ENCODE measurements at regions not wholly inside any gene's neighbourhood (a gene's known extent, or its start where the extent isn't known, plus 50 kb on each side); places are given as distances from the start of the nearest gene placed in this dataset.
A peak's percentile ranks its signal among the peaks of the same experiment; 100 is the strongest.

- TF ChIP-seq ZNF589 (CRISPR knock-in tag; conservative IDR thresholded peaks at IDR 0.05) = no peak
- TF ChIP-seq SKI (IDR thresholded peaks at IDR 0.05; ENCODE audit: partially characterized antibody) = no peak
- no peak for TF ChIP-seq CREB1 (IDR thresholded peaks at IDR 0.05)
- TF ChIP-seq CREB1 (CRISPR knock-in tag; IDR thresholded peaks at IDR 0.05) = peak; percentile 59; the same call in 1 of the 2 replicates
- no peak for TF ChIP-seq BATF2 (CRISPR knock-in tag; IDR thresholded peaks at IDR 0.05)
- TF ChIP-seq ZNF878 (CRISPR knock-in tag; IDR thresholded peaks at IDR 0.05) = no peak
- TF ChIP-seq JUND (CRISPR knock-in tag; IDR thresholded peaks at IDR 0.05) = 0 out of 2 replicates have a peak, but pooled peaks have one; percentile 18
- peak; percentile 43; the same call in 1 of the 2 replicates for TF ChIP-seq ZGPAT (CRISPR knock-in tag; IDR thresholded peaks at IDR 0.05)
- TF ChIP-seq HNRNPL (IDR thresholded peaks at IDR 0.05; ENCODE audit: low read depth, low read length) = peak; percentile 84; the same call in 1 of the 2 replicates
- TF ChIP-seq ARID3A (IDR thresholded peaks at IDR 0.05; ENCODE audit: low read depth, low read length) = no peak
- no peak for TF ChIP-seq ZNF747 (CRISPR knock-in tag; IDR thresholded peaks at IDR 0.05; ENCODE audit: borderline replicate concordance)
- TF ChIP-seq HNF4A (CRISPR knock-in tag; IDR thresholded peaks at IDR 0.05) = peak; percentile 71
- peak; percentile 57; the same call in 1 of the 2 replicates for TF ChIP-seq NCOR1 (IDR thresholded peaks at IDR 0.05; ENCODE audit: borderline replicate concordance, low read length)
- TF ChIP-seq SNAPC2 (CRISPR knock-in tag; IDR thresholded peaks at IDR 0.05) = no peak
- peak; percentile 65 for TF ChIP-seq FOXA3 (CRISPR knock-in tag; IDR thresholded peaks at IDR 0.05)
- TF ChIP-seq KLF9 (CRISPR knock-in tag; IDR thresholded peaks at IDR 0.05; ENCODE audit: low read depth) = no peak
- TF ChIP-seq ZBTB7B (CRISPR knock-in tag; IDR thresholded peaks at IDR 0.05) = 0 out of 2 replicates have a peak, but pooled peaks have one; percentile 64
- TF ChIP-seq GATAD2A (CRISPR knock-in tag; IDR thresholded peaks at IDR 0.05) = peak; percentile 66
- TF ChIP-seq IRF1 (CRISPR knock-in tag; IDR thresholded peaks at IDR 0.05; ENCODE audit: low read depth) = no peak
- TF ChIP-seq THYN1 (CRISPR knock-in tag; IDR thresholded peaks at IDR 0.05; ENCODE audit: borderline replicate concordance, low read depth) = no peak
- no peak for TF ChIP-seq NR0B2 (CRISPR knock-in tag; IDR thresholded peaks at IDR 0.05)
- peak; percentile 46; the same call in 1 of the 2 replicates for TF ChIP-seq SKIL (CRISPR knock-in tag; IDR thresholded peaks at IDR 0.05; ENCODE audit: borderline replicate concordance)
These were observed 218.8 kb downstream of the LMX1A start (continued) for GRCh38 chr1:165137551-165138316.
